Duodenal mucosa (tissue), 2 donors: ENCODE measurements at regions not wholly inside any gene's neighbourhood (a gene's known extent, or its start where the extent isn't known, plus 50 kb on each side); places are given as distances from the start of the nearest gene placed in this dataset.

Experiments used
- H3K27ac ChIP-seq: one replicate; pipeline ENCODE4 v1.7.0; 2013; ENCODE audit warnings: low read depth, low read length
- H3K27me3 ChIP-seq, 2 donors: one replicate each; pipeline ENCODE4 v1.7.0; 2013; ENCODE audit warnings: low read length in 2 of 2, control low read depth in 1 of 2; ENCODE audit not compliant: insufficient read depth in 2 of 2, control insufficient read depth in 1 of 2
- H3K36me3 ChIP-seq, 2 donors: one replicate each; pipeline ENCODE4 v1.7.0; 2013; ENCODE audit warnings: low read length in 2 of 2, control low read depth in 1 of 2; ENCODE audit not compliant: insufficient read depth in 2 of 2, control insufficient read depth in 1 of 2
- H3K4me1 ChIP-seq, 2 donors: one replicate each; pipeline ENCODE4 v1.7.0; 2013; ENCODE audit warnings: low read length in 2 of 2, control low read depth in 1 of 2; ENCODE audit not compliant: insufficient read depth in 2 of 2, control insufficient read depth in 1 of 2
- H3K4me3 ChIP-seq, 2 donors: one replicate each; pipeline ENCODE4 v1.7.0; 2013; ENCODE audit warnings: low read length in 2 of 2, low read depth in 1 of 2
- H3K9ac ChIP-seq, 2 donors: one replicate each; pipeline ENCODE4 v1.7.0; 2013; ENCODE audit warnings: low read length in 2 of 2, low read depth in 1 of 2
- H3K9me3 ChIP-seq, 2 donors: one replicate each; pipeline ENCODE4 v1.7.0; 2013; ENCODE audit warnings: low read length in 2 of 2, control low read depth in 1 of 2; ENCODE audit not compliant: control insufficient read depth in 1 of 2

GRCh38 chr2:239537633-239538356 lies 137.0 kb upstream of the HDAC4 start:
- H3K36me3 ChIP-seq: no peaks in the 10 kb centered on the region
- no peak overlapping the region for H3K9ac ChIP-seq
- H3K27me3 ChIP-seq: peaks cover 0 to 4% of the 10 kb centered on the region in 2 donors
- H3K9me3 ChIP-seq: no peaks in the 10 kb centered on the region
- no peak overlapping the region for H3K27ac ChIP-seq
- H3K4me1 ChIP-seq: no peaks in the 10 kb centered on the region
- no peak overlapping the region for H3K4me3 ChIP-seq

- no peaks in the 10 kb centered on the region for H3K36me3 ChIP-seq
- no peak overlapping the region for H3K27ac ChIP-seq
- no peaks in the 10 kb centered on the region for H3K9me3 ChIP-seq
These were observed 135.4 kb upstream of the HDAC4 start for GRCh38 chr2:239536186-239536585.

GRCh38 chr2:239535413-239536144 lies 134.8 kb upstream of the HDAC4 start:
- Histone ChIP-seq H3K4me3 (no peak overlapping the region), H3K4me1 (no peaks in the 10 kb centered on the region), H3K9ac (no peak overlapping the region), H3K36me3 (no peaks in the 10 kb centered on the region), H3K27me3 (peaks cover 0 to 4% of the 10 kb centered on the region in 2 donors), H3K9me3 (no peaks in the 10 kb centered on the region), H3K27ac (no peak overlapping the region)

More at GRCh38 chr2:239536186-239536585, 135.4 kb upstream of the HDAC4 start:
- Histone ChIP-seq H3K9ac (no peak overlapping the region), H3K4me3 (no peak overlapping the region), H3K27me3 (peaks cover 0 to 4% of the 10 kb centered on the region in 2 donors), H3K4me1 (no peaks in the 10 kb centered on the region)

- Histone ChIP-seq H3K4me3 (no peak overlapping the region), H3K27ac (no peak overlapping the region), H3K36me3 (no peaks in the 10 kb centered on the region), H3K4me1 (no peaks in the 10 kb centered on the region), H3K9ac (no peak overlapping the region), H3K27me3 (no peaks in the 10 kb centered on the region), H3K9me3 (no peaks in the 10 kb centered on the region)
These were observed 134.0 kb upstream of the HDAC4 start for GRCh38 chr2:239534581-239535412.

- no peak overlapping the region for H3K9ac ChIP-seq
- no peak overlapping the region for H3K27ac ChIP-seq
- no peaks in the 10 kb centered on the region for H3K4me1 ChIP-seq
- H3K9me3 ChIP-seq: no peaks in the 10 kb centered on the region
- H3K36me3 ChIP-seq: no peaks in the 10 kb centered on the region
- H3K4me3 ChIP-seq: no peak overlapping the region
- no peaks in the 10 kb centered on the region for H3K27me3 ChIP-seq
These were observed 132.9 kb upstream of the HDAC4 start for GRCh38 chr2:239533569-239534316.

GRCh38 chr2:239532859-239533258 lies 132.0 kb upstream of the HDAC4 start:
- Histone ChIP-seq H3K27me3 (no peaks in the 10 kb centered on the region), H3K4me3 (no peak overlapping the region), H3K9me3 (no peaks in the 10 kb centered on the region), H3K36me3 (no peaks in the 10 kb centered on the region), H3K27ac (no peak overlapping the region), H3K9ac (no peak overlapping the region), H3K4me1 (no peaks in the 10 kb centered on the region)

GRCh38 chr2:239532250-239532649 lies 131.4 kb upstream of the HDAC4 start:
- H3K27me3 ChIP-seq: no peaks in the 10 kb centered on the region
- no peak overlapping the region for H3K9ac ChIP-seq
- H3K4me3 ChIP-seq: no peak overlapping the region
- H3K4me1 ChIP-seq: no peaks in the 10 kb centered on the region
- no peaks in the 10 kb centered on the region for H3K36me3 ChIP-seq
- H3K27ac ChIP-seq: no peak overlapping the region
- H3K9me3 ChIP-seq: no peaks in the 10 kb centered on the region

GRCh38 chr2:239531456-239532241 lies 130.8 kb upstream of the HDAC4 start:
- H3K4me3 ChIP-seq: no peak overlapping the region
- H3K9me3 ChIP-seq: no peaks in the 10 kb centered on the region
- no peaks in the 10 kb centered on the region for H3K36me3 ChIP-seq
- H3K4me1 ChIP-seq: no peaks in the 10 kb centered on the region
- H3K27ac ChIP-seq: no peak overlapping the region
- H3K9ac ChIP-seq: no peak overlapping the region
- no peaks in the 10 kb centered on the region for H3K27me3 ChIP-seq

- no peaks in the 10 kb centered on the region for H3K9me3 ChIP-seq
- H3K4me1 ChIP-seq: no peaks in the 10 kb centered on the region
- no peak overlapping the region for H3K27ac ChIP-seq
- no peaks in the 10 kb centered on the region for H3K27me3 ChIP-seq
- no peak overlapping the region for H3K9ac ChIP-seq
- no peaks in the 10 kb centered on the region for H3K36me3 ChIP-seq
- H3K4me3 ChIP-seq: no peak overlapping the region
These were observed 130.0 kb upstream of the HDAC4 start for GRCh38 chr2:239530749-239531316.
